GM21825 (cell line): ENCODE measurements at regions not wholly inside any gene's neighbourhood (a gene's known extent, or its start where the extent isn't known, plus 50 kb on each side); places are given as distances from the start of the nearest gene placed in this dataset.
"Not testable (repeated sequence)": the region's sequence is repeated elsewhere in the genome, so short reads cannot be mapped to it uniquely, and the experiment has no call there.

ENCODE experiments used
- ATAC-seq: cut with Tn5 transposase; IDR thresholded peaks from one replicate; pipeline ENCODE4 v1.9.1; 2021; ENCODE audit warnings: mild to moderate bottlenecking, moderate library complexity; ENCODE audit not compliant: unreplicated experiment

DNA sequence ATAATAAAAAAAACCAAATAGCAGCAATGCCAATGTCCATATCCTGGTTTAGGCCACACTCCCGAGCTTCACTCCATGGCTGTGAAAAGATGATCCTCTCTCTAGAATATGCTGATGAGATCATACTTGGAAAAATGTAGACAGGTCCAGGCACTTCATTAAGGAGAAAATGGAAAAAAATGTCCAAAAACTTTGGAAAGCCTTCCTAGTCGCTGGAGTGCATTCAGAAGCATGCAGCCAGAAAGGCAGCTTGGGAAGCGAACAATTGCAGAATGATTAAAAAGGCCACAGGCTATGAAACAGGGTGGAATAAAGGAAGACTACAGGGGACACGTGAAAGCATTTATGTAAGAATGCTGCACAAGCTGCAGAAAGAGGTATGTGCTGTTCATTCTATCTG, 165.6 kb upstream of the HCCS start:
- no peak for ATAC-seq

DNA sequence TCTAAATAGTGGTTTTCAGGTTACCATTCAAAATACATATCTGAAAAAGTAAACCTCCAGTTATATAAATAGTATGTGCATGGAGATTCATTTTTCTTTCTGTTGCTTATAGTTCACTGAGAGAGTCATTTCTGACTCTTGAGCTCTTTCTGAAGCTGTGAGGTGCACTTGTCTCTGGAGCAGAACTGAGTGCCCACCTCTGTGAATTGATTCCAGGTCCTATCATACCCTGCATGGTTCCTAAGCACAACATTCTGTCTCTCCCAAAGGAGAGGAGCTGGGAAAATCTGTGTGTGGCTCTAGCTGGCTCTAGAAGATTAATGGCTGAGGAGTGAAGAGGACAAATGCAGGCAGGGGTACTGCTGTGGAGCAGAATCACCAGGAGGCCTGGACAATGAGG, 161.6 kb upstream of the HCCS start:
- no peak for ATAC-seq

DNA sequence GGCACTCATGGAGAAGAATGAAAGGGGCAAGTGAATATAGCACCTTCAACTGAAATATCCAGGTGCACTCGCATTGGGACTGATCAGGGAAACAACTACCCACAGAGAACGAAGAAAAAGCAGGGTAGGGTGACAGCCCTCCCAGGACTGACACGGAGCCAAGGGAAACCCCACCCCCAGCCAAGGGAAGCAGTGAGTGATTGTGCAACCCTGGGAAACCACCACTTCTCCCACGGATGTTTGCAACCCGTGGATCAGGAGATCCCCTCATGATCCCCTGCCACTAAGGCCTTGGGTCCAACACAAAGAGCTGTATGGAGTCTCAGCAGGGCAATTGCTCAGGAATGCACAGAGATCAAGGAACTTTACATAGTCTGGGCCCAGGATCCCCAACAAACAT, 158.5 kb upstream of the HCCS start:
- ATAC-seq, result no peak

DNA sequence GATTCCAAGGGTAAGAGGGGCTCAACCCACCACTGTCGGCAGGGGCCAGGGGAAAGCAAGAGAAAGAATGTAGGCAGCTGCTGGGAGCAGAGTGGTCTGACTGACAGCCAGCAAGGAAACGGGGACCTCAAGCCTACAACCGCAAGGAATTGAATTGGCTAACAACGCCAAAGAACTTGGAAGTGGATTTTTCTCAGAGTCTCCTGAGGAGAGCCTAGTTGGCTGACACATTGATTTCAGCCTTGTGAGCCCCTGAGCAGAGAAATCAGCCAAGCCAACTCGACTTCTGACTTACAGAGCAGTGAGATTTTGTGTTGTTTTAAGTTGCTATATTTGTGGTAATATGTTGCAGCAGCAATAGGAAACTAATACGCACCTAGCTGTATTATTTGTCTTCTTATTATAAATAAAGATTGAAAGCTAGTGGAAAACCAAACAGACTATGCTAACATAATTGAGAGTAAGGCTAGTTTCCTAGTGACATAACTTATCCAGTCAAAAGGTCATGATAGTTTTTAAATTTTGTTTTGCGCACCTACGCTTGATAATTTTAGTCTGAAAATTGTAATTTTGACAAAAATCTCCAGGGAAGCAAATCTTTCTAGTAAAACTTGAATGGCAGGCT, 145.8 kb upstream of the HCCS start:
- ATAC-seq, result no peak

DNA sequence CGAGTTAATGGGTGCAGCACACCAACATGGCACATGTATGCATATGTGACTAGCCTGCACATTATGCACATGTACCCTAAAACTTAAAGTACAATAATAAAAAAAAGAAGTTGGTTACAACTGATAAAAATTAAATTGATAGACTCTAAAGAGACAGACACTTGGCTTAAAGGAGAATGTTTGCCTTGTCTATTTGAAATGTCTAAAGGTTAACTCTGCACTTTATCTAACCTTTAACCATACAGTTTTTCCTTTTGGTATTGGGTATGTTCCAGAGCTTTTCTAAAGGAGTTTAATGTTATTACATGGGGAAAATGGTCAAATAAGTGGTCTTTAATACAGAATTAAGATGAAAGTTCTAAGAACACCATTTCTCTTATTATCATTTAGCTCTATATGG, 145.1 kb upstream of the HCCS start:
- no peak for ATAC-seq

DNA sequence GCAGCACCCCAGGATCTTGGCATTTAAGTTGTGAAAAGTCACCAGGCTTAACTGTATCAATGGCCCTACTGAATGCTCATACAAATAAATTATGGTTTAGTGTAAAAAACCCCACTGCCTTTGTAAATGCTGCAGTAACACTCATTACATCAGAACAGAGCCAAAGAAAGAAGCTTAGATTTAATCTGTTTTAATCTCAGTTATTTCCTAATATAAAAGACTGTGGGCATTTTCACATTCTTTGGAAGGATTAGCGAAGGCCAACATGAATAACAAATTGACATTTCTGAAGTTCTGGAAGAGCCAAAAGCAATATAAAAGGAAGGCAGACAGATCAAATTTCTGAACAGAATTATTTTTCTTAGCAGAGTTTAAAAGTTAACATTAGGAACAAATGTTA, 140.0 kb upstream of the HCCS start:
- ATAC-seq, result no peak

DNA sequence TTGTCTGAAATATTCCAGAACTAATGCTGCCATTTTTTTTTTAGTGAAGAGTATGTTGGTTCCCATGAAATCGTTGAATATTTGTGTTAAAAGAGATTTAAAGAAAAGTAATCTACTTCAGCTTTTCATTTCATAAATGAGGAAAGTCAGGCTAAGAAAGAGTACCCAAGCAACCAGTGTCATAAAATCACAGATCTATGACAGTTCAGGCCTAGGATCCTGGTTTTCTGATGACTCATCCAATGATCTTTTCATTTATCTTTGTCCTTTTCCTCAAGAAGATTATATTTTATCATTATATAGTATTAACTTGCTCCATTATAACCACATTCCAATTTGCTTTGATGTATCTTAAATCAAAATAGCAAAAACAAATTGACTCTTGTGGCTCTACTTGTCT, 139.4 kb upstream of the HCCS start:
- no peak for ATAC-seq

DNA sequence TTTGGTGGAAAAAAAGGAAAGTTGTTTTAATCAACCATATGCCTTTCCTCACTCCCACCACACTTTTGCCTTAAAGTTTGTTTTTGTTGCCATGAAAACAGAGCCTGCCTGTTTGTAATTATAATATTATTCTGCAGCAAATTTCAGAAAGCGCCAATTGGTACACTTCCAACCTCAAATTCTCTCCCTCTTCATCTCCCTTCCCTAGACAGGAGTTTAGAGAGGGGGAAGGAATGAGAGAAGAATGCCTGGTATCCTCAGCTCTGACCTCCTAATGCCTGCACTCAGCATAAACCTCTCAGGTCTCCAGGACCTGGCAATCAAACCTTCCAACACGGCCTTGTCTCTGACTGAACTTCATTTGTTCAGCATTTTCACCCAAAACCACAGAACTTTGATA, 138.4 kb upstream of the HCCS start:
- ATAC-seq, result no peak

DNA sequence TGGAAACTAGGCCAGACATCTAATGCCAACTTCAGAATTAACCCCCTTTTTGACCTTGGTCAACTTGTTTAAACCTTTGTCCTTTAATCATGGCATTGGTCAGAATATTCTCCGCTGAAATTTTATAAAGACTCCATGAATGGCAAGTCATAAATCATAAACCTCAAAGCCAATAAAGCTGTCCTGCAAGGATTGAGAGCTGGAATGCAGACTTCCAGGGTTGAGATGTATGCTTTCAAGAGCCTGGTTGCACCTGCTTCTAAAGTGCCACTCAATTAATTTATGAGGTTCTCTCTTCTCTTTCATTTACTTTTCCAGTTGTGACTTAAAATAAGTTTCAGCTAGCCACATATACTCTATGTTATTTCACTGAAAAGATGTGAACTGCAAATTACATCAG, 136.2 kb upstream of the HCCS start:
- no peak for ATAC-seq

DNA sequence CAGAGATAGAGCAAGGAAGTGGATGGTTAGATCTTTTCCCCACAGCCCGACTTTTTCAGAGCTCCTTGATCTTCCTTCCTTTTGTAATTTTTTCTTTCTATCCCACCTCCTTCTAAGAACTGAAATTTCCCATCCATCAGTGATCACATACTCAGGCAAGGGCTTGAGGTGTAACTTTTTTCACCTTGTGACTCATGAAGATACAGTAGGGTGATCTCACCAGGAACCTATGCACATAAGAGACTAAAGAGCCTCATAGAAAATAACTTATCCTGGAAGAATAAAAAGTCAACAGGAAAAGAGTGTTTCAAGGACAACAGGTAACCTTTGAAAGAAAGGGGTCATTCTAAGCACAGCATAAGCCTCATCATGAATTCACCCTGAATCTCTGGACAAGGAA, 131.2 kb upstream of the HCCS start:
- no peak for ATAC-seq

DNA sequence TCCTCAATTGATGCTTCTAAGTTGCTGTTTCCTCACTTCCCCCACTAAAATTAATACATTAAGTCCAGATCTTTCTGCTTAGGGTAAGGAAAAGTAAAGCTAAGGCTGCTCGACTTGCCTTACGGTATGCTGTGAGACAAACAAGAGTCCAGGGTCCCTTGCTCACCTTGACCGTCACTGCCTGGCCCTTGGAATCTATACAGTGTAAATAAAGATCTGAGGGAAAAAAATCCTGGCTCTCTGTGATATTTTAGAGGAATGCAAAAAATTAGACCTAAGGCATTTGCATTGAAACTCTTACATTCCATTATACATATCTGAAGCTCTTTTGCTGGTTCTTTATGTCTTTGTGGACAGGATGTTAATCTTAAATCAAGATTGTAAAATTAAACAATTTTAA, 129.6 kb upstream of the HCCS start:
- ATAC-seq, result no peak

DNA sequence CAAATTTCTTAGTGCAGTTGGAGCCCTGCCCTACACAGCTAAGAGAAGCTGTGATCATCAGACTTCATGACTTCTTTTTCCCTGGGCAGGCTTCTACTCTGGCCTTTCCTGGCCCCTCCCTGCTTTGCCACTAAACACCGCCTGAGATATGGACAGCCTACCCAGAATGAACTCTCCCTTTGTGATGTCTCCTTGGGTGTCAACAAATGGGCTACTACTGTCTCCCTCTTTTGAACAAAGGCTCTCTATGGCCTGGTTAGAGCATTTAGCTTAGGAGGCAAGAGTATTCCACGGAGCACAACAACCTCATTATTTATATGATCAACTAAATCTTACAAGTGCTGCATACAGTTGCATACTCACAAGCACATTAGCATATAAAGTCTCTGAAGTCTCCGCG, 127.6 kb upstream of the HCCS start:
- no peak for ATAC-seq

DNA sequence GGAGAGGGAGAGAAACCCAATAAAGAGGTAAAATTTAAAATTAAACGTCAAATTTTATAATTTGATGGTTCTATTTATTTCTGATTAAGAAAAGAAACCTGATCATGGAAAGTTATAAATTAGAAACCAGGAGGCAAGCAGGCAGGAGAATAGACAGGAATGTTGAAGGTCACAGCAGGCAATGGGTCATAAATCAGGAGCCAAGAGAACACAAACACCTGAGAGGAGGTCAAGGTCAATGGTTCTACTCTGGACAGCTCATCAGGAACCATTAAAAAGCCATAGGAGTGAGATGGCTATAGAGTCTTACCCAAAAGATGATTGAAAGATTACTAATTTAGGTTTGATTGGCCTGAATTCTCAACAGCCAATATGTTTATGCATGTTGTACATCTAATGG, 126.9 kb upstream of the HCCS start:
- no peak for ATAC-seq

DNA sequence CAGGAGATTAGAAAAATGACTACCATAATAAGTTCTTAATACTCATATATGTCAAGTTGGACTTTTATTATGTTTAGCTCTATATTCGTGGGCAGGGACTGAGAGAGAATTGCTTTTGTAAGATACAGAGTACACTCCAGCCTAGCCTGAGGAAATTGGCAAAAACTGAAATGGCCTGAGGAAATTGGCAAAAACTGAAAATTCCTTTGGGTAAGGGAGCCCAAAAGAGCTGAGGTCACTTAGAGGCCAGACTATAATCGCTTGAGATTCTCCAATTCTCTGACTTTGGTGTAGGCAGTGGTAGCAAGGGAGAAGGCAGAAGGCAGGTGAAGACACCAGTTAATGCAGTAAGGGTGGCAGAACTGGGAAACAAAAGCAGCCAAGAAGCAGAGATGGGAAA, 124.5 kb upstream of the HCCS start:
- ATAC-seq, result no peak

DNA sequence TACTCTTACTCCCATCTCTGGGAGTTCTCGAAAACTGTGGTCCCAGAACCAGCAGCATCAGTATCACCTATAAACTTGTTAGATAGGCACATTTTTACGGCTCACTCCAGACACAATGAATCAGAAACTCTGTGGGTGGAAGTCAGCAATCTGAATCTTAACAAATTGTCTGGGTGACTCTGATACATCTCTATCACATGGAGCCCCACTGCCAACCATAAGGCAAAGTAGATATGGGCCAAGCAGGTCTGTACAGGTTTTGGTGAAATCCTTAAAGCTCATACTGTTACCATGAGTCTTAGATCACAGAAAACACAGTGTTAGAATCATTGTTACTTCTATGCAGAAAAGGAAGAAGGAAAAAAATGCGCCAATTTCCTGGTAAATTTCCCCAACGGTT, 122.5 kb upstream of the HCCS start:
- no peak for ATAC-seq

DNA sequence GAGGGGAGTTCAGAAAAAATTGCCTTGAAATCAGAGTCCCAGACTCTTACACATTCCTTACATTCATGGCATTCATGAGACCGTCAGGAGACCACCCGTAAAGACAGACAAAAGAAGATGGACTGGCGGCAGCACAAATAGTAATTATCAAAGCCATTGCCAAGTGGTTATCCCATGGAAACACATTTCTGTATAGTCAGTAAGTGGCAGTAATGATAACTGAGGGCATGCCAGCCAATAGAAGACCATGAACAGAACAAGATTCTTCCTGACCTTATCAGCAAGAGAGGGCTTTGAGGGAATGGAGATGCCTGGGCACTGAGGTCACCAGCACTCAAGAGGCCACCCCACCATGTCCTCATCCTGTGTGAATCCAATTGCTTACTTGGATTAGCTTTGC, 121.7 kb upstream of the HCCS start:
- no peak for ATAC-seq

DNA sequence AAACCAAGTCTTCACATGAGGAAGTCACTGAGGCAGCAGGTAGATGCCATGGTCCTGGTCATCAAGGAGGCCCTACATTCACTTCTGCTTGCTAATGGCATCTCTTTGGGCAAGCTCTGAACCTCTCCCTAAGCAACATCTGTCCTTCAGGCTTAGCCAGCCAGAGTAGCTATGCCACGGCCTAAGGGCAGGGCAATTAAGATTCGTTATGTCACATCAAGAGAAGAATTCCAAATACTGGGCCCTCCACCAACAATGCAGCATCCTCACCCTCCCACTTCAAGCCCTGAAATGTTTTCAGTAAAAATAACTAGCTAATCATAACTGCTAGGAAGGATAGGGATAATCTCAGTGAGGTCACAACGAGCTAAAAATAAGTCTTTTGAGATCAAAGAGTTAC, 120.7 kb upstream of the HCCS start:
- ATAC-seq, result no peak

DNA sequence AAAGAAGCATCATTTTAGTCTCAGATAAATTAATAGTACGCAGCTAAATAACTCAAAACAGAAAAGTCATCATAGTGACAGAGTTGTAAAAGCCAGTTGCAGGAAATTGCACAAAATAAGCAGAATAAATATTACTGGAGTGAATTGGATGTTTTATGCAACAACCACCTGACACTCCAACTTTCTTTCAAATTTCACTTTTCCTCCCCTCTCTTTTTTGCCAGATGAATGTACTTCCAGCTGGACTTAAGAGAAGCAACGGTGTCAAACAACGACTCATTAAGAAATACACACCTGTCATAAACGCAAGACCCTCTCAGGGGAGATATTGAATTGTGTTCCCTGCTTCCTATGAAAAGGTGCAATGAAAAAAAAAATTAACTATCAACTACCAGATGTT, 120.2 kb upstream of the HCCS start:
- ATAC-seq, result no peak

DNA sequence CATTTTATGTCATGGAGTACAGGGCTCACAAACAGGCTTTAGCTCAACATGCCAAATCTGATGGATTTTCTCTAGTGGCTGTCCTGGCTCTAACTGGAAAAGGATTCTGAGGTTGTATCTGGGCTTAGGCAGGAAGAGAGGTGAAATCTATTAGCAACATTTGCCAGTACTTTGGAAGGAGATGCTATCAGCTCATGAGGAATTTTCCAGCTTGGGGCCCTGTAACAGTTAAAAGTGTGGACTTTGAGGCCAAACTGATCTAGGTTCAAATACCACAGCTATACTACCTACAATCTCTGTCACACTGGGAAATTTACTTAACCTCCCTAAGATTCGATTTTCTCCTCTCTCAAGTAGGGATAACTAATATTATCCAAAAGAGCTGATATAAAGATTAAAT, 119.0 kb upstream of the HCCS start:
- ATAC-seq, result no peak

DNA sequence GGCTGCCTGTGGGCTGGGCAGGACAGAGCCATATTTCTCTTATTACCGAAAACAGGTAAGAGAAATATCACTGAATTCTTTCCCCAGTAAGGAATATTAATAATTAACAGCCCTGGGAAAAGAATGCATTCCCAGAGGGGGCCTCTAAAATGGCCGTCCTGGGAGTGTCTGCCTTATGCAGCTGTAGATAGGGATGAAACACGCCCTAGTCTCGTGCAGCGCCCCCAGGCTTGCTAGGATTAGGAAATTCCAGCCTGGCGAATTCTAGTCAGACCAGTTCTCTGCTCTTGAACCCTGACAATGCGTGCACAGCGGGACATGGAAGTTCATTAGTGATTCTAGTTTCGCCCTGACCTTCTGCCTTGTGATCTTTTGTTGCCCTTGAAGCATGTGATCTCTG, 104.1 kb upstream of the HCCS start:
- not testable (repeated sequence) for ATAC-seq

DNA sequence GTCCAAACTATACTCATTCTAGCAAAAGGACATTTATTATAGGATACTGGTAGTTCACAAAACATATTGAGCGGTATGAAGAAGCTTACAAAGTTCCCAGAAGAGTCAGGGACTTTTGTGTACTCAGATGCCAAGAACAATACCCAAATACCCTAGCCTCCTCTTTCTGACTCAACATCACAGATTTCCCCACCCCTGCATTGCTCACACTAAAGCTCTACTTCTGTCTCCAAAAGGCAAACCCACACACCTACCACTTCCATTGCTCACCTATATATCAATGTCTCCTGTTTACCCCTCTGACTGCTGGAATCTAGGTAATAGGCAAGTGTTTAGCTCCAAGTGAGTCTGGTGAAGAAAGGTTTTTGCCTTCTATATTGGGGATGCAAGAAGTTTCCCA, 100.7 kb upstream of the HCCS start:
- ATAC-seq, result no peak

DNA sequence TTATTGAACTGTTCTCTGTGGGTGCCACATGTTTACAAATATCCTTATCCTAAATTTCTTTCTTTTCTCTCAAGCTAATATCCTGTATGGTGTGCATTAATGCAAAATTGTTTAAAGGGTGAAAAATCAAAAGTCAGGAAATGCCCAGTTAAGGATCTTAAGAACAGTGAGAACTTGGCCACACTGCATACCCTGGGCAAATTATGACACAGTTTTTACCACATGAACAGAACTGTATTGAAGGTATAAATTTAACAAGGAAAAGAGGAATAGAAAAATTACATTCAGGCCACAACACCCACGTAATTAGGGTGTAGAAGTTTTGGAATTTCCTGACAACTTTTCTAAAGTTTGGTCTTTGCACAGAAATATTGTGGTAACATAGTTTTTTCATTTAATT, 94.4 kb upstream of the HCCS start:
- ATAC-seq, result no peak

DNA sequence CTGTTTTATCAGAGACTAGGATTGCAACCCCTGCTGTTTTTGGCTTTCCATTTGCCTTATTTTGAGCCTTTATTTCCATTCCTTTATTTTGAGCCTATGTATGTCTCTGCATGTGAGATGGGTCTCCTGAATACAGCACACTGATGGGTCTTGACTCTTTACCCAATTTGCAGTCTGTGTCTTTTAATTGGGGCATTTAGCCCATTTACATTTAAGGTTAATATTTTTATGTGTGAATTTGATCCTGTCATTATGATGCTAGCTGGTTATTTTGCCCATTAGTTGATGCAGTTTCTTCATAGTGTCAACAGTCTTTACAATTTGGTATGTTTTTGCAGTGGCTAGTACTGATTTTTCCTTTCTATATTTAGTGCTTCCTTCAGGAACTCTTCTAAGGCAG, 88.5 kb upstream of the HCCS start:
- not testable (repeated sequence) for ATAC-seq

DNA sequence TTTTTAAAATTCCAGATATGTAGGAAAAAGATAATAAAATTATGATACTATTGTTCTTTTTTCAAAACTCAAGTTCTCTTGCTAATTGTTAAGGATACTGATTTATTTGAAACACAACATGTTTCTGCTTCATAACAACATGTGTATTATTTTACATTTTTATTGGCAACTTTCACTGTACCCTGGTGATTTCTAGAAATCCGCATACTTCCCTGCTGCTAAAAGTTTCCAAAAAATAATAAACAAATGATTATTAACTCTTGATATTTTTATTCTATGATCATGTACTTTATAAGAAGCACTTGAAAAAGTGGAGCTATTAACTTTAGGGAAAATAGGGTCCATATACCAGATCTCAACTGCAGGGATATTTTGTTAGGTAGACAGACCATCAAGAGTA, 71.2 kb upstream of the HCCS start:
- ATAC-seq, result no peak
